Liver (tissue), 8 donors: ENCODE measurements at regions not wholly inside any gene's neighbourhood (a gene's known extent, or its start where the extent isn't known, plus 50 kb on each side); places are given as distances from the start of the nearest gene placed in this dataset.

Experiments used
- DNase-seq: peaks from one replicate; pipeline ENCODE4 v3.0.0-alpha.2; 2017; ENCODE audit warnings: low spot score
- H3K27ac ChIP-seq, 2 donors: one replicate each; pipeline ENCODE4 v1.7.0; 2013; ENCODE audit warnings: inconsistent platforms in 2 of 2, low read length in 2 of 2, control low read depth in 1 of 2, low read depth in 1 of 2, mild to moderate bottlenecking in 1 of 2
- H3K27me3 ChIP-seq, 4 donors: one replicate each; pipeline versions ENCODE4 v1.6.1 to v1.7.0; 2013; ENCODE audit warnings: low read length in 3 of 4, inconsistent platforms in 1 of 4, mild to moderate bottlenecking in 1 of 4, moderate library complexity in 1 of 4; ENCODE audit not compliant: control insufficient read depth in 4 of 4, insufficient read depth in 4 of 4
- H3K36me3 ChIP-seq, 4 donors: one replicate each; pipeline versions ENCODE4 v1.6.1 to v1.7.0; 2013; ENCODE audit warnings: low read length in 3 of 4, mild to moderate bottlenecking in 3 of 4, low read depth in 1 of 4, moderate library complexity in 1 of 4; ENCODE audit not compliant: control insufficient read depth in 4 of 4, insufficient read depth in 3 of 4
- H3K4me1 ChIP-seq, 4 donors: one replicate each; pipeline versions ENCODE4 v1.6.1 to v1.7.0; 2013; ENCODE audit warnings: low read length in 3 of 4, mild to moderate bottlenecking in 3 of 4, moderate library complexity in 1 of 4; ENCODE audit not compliant: control insufficient read depth in 4 of 4, insufficient read depth in 4 of 4
- H3K4me3 ChIP-seq, 3 donors: one replicate each; pipeline versions ENCODE4 v1.6.1 to v1.7.0; 2013; ENCODE audit warnings: low read length in 3 of 3, control low read depth in 1 of 3, low read depth in 1 of 3, mild to moderate bottlenecking in 1 of 3
- H3K9ac ChIP-seq, 2 donors: one replicate each; pipeline ENCODE4 v1.7.0; 2013; ENCODE audit warnings: low read length in 2 of 2, mild to moderate bottlenecking in 2 of 2, moderate library complexity in 2 of 2, control low read depth in 1 of 2, low read depth in 1 of 2
- H3K9me3 ChIP-seq, 4 donors: one replicate each; pipeline versions ENCODE4 v1.6.1 to v1.7.0; 2013; ENCODE audit warnings: low read length in 3 of 4; ENCODE audit not compliant: control insufficient read depth in 4 of 4
- CTCF ChIP-seq: fragments of 150-350 bp; IDR thresholded peaks from 2 replicates; pipeline ENCODE4 v1.5.1; 2017; ENCODE audit warnings: improper control_type of control experiment, low read depth, low read length; ENCODE audit not compliant: missing input control
- EGR1 ChIP-seq, 2 donors: IDR thresholded peaks; 2 replicates each; pipeline ENCODE4 v1.6.1; 2016 to 2018; ENCODE audit warnings: antibody characterized with exemption in 2 of 2, low read depth in 2 of 2
- FOXA1 ChIP-seq: IDR thresholded peaks from 2 replicates; pipeline ENCODE4 v1.6.1; 2016; ENCODE audit warnings: antibody characterized with exemption
- FOXA2 ChIP-seq: IDR thresholded peaks from 2 replicates; pipeline ENCODE4 v1.6.1; 2016; ENCODE audit warnings: antibody characterized with exemption
- GABPA ChIP-seq, 2 donors: IDR thresholded peaks in 1 of 2; conservative IDR thresholded peaks in 1 of 2; 2 replicates each; pipeline ENCODE4 v1.6.1; 2016; ENCODE audit warnings: antibody characterized with exemption in 2 of 2, mild to moderate bottlenecking in 1 of 2, moderate library complexity in 1 of 2
- HNF4A ChIP-seq, 2 donors: conservative IDR thresholded peaks; 2 replicates each; pipeline ENCODE4 v1.6.1; 2016; ENCODE audit warnings: antibody characterized with exemption in 2 of 2, mild to moderate bottlenecking in 2 of 2
- HNF4G ChIP-seq: IDR thresholded peaks from 2 replicates; pipeline ENCODE4 v1.6.1; 2016; ENCODE audit warnings: antibody characterized with exemption
- JUND ChIP-seq, 2 donors: IDR thresholded peaks; 2 replicates each; pipeline ENCODE4 v1.6.1; 2016; ENCODE audit warnings: antibody characterized with exemption in 2 of 2
- NR2F2 ChIP-seq: IDR thresholded peaks from 2 replicates; pipeline ENCODE4 v1.6.1; 2016; ENCODE audit warnings: antibody characterized with exemption
- RAD21 ChIP-seq, 2 donors: IDR thresholded peaks; 2 replicates each; pipeline ENCODE4 v1.6.1; 2016; ENCODE audit warnings: antibody characterized with exemption in 2 of 2, mild to moderate bottlenecking in 2 of 2
- REST ChIP-seq: IDR thresholded peaks from 2 replicates; pipeline ENCODE4 v1.6.1; 2016; ENCODE audit warnings: antibody characterized with exemption, mild to moderate bottlenecking
- RXRA ChIP-seq, 2 donors: IDR thresholded peaks; 2 replicates each; pipeline ENCODE4 v1.6.1; 2017 to 2018; ENCODE audit warnings: antibody characterized with exemption in 2 of 2, mild to moderate bottlenecking in 1 of 2
- SP1 ChIP-seq: IDR thresholded peaks from 2 replicates; pipeline ENCODE4 v1.6.1; 2018; ENCODE audit warnings: antibody characterized with exemption, mild to moderate bottlenecking
- TAF1 ChIP-seq: conservative IDR thresholded peaks from 2 replicates; pipeline ENCODE4 v1.6.1; 2016; ENCODE audit warnings: antibody characterized with exemption, mild to moderate bottlenecking
- YY1 ChIP-seq: IDR thresholded peaks from 2 replicates; pipeline ENCODE4 v1.6.1; 2016; ENCODE audit warnings: antibody characterized with exemption, mild to moderate bottlenecking
- WGBS: extraction: QIAGEN DNeasy Blood & Tissue Kit; methylation state at CpG from one replicate; pipeline ENCODE4 v1.1.7; 2013; 5-methylcytosine and 5-hydroxymethylcytosine counted together
- TF ChIP-seq, protein P1 (sequence below): IDR thresholded peaks from 2 replicates; pipeline ENCODE4 v1.6.1; 2016; ENCODE audit warnings: antibody characterized with exemption
- TF ChIP-seq, protein P2 (sequence below): IDR thresholded peaks from 2 replicates; pipeline ENCODE4 v1.6.1; 2016; ENCODE audit warnings: antibody characterized with exemption
- TF ChIP-seq, protein P3 (sequence below): IDR thresholded peaks from 2 replicates; pipeline ENCODE4 v1.6.1; 2016; ENCODE audit warnings: antibody characterized with exemption
- donor health status: healthy.
- donor health status: healthy.
- donor health status: healthy.
- donor health status: healthy.
- donor health status: healthy.

DNA sequence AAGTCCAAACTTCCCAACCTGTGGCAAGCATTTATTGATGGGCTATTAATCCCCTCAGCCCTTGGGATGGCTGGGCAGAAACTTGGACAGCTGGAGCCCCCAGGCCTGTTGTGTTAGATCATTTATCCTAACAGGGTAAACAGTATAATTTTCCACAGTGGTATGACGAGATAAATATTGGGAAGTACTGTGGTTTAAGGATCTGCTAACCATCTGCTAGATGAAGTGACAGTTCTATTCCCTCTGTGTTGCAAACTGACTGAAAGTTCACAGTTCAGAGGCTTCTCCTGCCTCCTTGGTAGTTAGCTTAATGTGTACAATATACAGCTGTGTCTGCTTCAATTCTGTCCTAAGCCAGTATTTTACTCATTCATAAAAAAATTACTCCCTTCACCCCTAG, 127.5 kb upstream of the CHODL start:
- TF ChIP-seq FOXA1 (no peak), JUND (IDR thresholded peaks at IDR 0.05) (no peak), YY1 (no peak), FOXA2 (no peak), REST (no peak), RAD21 (IDR thresholded peaks at IDR 0.05) (no peak), CTCF (no peak), EGR1 (IDR thresholded peaks at IDR 0.05; ENCODE audit: low read depth in 2 of 2) (no peak), HNF4G (no peak), SP1 (no peak), RXRA (IDR thresholded peaks at IDR 0.05) (no peak), GABPA (IDR thresholded peaks at IDR 0.05 in 1 of 2, conservative IDR thresholded peaks at IDR 0.05 in 1 of 2) (no peak), NR2F2 (no peak), HNF4A (conservative IDR thresholded peaks at IDR 0.05) (no peak), TAF1 (no peak)
- TF ChIP-seq, protein P1, sequence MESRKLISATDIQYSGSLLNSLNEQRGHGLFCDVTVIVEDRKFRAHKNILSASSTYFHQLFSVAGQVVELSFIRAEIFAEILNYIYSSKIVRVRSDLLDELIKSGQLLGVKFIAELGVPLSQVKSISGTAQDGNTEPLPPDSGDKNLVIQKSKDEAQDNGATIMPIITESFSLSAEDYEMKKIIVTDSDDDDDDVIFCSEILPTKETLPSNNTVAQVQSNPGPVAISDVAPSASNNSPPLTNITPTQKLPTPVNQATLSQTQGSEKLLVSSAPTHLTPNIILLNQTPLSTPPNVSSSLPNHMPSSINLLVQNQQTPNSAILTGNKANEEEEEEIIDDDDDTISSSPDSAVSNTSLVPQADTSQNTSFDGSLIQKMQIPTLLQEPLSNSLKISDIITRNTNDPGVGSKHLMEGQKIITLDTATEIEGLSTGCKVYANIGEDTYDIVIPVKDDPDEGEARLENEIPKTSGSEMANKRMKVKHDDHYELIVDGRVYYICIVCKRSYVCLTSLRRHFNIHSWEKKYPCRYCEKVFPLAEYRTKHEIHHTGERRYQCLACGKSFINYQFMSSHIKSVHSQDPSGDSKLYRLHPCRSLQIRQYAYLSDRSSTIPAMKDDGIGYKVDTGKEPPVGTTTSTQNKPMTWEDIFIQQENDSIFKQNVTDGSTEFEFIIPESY, result no peak
- TF ChIP-seq, protein P2, sequence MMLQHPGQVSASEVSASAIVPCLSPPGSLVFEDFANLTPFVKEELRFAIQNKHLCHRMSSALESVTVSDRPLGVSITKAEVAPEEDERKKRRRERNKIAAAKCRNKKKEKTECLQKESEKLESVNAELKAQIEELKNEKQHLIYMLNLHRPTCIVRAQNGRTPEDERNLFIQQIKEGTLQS, result no peak
- TF ChIP-seq, protein P3, sequence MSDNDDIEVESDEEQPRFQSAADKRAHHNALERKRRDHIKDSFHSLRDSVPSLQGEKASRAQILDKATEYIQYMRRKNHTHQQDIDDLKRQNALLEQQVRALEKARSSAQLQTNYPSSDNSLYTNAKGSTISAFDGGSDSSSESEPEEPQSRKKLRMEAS, result no peak

More for the DNA sequence above, 127.5 kb upstream of the CHODL start:
- Histone ChIP-seq H3K4me3 (no peak overlapping the region), H3K27ac (no peak overlapping the region), H3K9ac (no peak overlapping the region), H3K9me3 (no peaks in the 10 kb centered on the region), H3K36me3 (no peaks in the 10 kb centered on the region), H3K4me1 (no peaks in the 10 kb centered on the region), H3K27me3 (no peaks in the 10 kb centered on the region)
- 34% methylated on average over 1 of the region's 1 CpG for WGBS
- DNase-seq, result no peak
